Right lobe of liver (tissue), 4 donors: ENCODE measurements at regions not wholly inside any gene's neighbourhood (a gene's known extent, or its start where the extent isn't known, plus 50 kb on each side); places are given as distances from the start of the nearest gene placed in this dataset.

ENCODE experiments used
- POLR2A ChIP-seq: fragments of 450-650 bp; IDR thresholded peaks from one replicate; pipeline ENCODE4 v1.6.1; 2017; ENCODE audit warnings: antibody characterized with exemption, mild to moderate bottlenecking
- TF ChIP-seq, protein P1 (sequence below), 4 donors: fragments of 200-600 bp in 3 of 4; fragments of 450-650 bp in 1 of 4; IDR thresholded peaks; one replicate each; pipeline versions ENCODE4 v1.5.1 to v1.8.0; 2016 to 2022; ENCODE audit warnings: antibody characterized with exemption in 4 of 4, mild to moderate bottlenecking in 2 of 4
- donor health status: DM: no; HTN: no; CAD: no.
- donor health status: DM: no; HTN: no; CAD: no.
- donor health status: DM: no; HTN: yes; CAD: no.

DNA sequence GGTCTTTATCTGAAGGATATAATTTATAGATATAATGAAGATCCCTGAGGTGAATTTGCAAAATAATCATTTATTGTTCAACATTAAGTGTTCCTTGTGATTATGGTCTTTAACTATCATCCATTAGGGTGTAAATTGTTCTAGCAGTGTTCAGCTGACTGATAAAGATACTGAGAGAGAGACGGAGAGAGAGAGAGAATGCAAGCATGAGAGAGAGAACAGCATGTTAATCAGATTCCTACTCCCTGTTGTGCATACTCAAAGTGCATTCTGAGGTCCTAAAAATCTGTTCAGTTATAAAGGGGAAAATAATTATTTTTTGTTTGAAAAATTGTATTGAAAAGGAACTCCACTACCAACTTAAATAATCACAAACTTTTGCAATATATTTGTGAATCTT lies 271.0 kb upstream of the CBLB start:
- no peak for TF ChIP-seq POLR2A
- TF ChIP-seq, protein P1, sequence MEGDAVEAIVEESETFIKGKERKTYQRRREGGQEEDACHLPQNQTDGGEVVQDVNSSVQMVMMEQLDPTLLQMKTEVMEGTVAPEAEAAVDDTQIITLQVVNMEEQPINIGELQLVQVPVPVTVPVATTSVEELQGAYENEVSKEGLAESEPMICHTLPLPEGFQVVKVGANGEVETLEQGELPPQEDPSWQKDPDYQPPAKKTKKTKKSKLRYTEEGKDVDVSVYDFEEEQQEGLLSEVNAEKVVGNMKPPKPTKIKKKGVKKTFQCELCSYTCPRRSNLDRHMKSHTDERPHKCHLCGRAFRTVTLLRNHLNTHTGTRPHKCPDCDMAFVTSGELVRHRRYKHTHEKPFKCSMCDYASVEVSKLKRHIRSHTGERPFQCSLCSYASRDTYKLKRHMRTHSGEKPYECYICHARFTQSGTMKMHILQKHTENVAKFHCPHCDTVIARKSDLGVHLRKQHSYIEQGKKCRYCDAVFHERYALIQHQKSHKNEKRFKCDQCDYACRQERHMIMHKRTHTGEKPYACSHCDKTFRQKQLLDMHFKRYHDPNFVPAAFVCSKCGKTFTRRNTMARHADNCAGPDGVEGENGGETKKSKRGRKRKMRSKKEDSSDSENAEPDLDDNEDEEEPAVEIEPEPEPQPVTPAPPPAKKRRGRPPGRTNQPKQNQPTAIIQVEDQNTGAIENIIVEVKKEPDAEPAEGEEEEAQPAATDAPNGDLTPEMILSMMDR (IDR thresholded peaks at IDR 0.05) = no peak
